ENCODE measurements at regions not wholly inside any gene's neighbourhood (a gene's known extent, or its start where the extent isn't known, plus 50 kb on each side); places are given as distances from the start of the nearest gene placed in this dataset.

- TF ChIP-seq, protein P1, sequence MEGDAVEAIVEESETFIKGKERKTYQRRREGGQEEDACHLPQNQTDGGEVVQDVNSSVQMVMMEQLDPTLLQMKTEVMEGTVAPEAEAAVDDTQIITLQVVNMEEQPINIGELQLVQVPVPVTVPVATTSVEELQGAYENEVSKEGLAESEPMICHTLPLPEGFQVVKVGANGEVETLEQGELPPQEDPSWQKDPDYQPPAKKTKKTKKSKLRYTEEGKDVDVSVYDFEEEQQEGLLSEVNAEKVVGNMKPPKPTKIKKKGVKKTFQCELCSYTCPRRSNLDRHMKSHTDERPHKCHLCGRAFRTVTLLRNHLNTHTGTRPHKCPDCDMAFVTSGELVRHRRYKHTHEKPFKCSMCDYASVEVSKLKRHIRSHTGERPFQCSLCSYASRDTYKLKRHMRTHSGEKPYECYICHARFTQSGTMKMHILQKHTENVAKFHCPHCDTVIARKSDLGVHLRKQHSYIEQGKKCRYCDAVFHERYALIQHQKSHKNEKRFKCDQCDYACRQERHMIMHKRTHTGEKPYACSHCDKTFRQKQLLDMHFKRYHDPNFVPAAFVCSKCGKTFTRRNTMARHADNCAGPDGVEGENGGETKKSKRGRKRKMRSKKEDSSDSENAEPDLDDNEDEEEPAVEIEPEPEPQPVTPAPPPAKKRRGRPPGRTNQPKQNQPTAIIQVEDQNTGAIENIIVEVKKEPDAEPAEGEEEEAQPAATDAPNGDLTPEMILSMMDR (IDR thresholded peaks at IDR 0.05), result no peak
- TF ChIP-seq POLR2A (IDR thresholded peaks at IDR 0.05), result no peak
- Histone ChIP-seq H3K9me3 (peaks cover 0 to 9% (median 0%) of the 10 kb centered on the region in 12 donors), H3K4me1 (no peaks in the 10 kb centered on the region), H3K4me3 (no peak overlapping the region), H3K27me3 (peaks cover 0 to 11% (median 0%) of the 10 kb centered on the region in 9 donors), H3K27ac (no peak overlapping the region), H3K36me3 (no peaks in the 10 kb centered on the region)
- intact Hi-C loops (cut with DNase I), result no loop called here
- no peak for ATAC-seq
- DNase-seq, result no peak
- 65 to 75% (median 69%) methylated on average over 1 of the region's 1 CpG for WGBS, 4 donors
Measured at GRCh38 chr2:173467751-173468150, 113.1 kb downstream of the CDCA7 start.

DNA sequence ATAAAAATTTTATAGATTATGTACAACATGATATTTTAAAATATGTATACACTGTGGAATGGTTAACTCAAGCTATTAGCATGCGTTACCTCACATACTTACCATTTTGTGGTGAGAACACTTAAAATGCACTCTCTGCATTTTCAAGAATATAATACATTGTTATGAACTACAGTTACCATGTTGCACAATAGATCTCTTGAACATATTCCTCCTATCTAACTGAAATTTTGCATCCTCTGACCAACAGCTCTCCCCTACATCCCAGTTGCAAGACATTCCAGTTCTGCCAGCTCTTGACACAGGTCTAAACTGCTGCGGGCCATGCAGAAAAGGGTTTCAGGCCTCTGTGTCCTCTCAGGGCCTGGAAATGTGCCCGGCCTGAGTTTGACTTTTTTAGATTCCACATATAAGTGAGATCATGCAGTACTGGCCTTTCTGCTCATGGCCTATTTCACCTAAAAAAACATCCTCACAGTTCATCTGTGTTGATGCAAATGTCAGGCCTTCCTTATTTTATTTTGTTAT is 113.7 kb downstream of the CDCA7 start:
- no peaks in the 10 kb centered on the region for H3K4me1 ChIP-seq
- H3K27me3 ChIP-seq, result peaks cover 0 to 7% (median 0%) of the 10 kb centered on the region in 9 donors
- H3K4me3 ChIP-seq, result no peak overlapping the region
- H3K36me3 ChIP-seq, result no peaks in the 10 kb centered on the region
- H3K9me3 ChIP-seq, result peaks cover 0 to 9% (median 0%) of the 10 kb centered on the region in 12 donors
- no peak for TF ChIP-seq POLR2A (IDR thresholded peaks at IDR 0.05)
- TF ChIP-seq, protein P1 (IDR thresholded peaks at IDR 0.05), result no peak
- no peak overlapping the region for H3K27ac ChIP-seq
- 84 to 92% (median 88%) methylated on average over 3 of the region's 3 CpGs for WGBS, 4 donors
- no peak for ATAC-seq
- intact Hi-C loops (cut with DNase I), result no loop called here
- DNase-seq, result no peak

DNA sequence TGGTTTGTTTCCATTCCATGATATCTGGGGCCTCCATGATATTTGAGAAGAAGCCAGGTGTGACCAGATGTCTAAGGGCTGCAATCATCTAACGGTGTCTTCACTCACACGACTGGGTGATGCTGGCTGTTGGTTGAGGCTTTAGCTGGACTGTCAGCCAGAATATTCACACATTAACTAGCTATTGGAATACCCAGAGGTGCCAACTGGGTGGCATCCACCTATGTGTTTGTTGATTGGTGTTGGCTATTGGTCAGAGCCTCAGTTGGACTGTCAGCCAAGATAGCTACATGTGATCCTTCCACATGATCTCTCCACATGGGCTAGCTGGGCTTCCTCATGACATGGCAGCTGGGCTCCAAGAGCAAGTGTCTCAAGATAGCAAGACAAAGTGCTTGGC is 117.4 kb downstream of the CDCA7 start:
- Histone ChIP-seq H3K36me3 (no peaks in the 10 kb centered on the region), H3K27me3 (no peaks in the 10 kb centered on the region), H3K4me1 (no peaks in the 10 kb centered on the region), H3K9me3 (peaks cover 0 to 9% (median 0%) of the 10 kb centered on the region in 12 donors), H3K4me3 (no peak overlapping the region), H3K27ac (no peak overlapping the region)
- intact Hi-C loops (cut with DNase I), result no loop called here
- 59 to 71% (median 66%) methylated on average over 2 of the region's 2 CpGs for WGBS, 4 donors
- TF ChIP-seq POLR2A (IDR thresholded peaks at IDR 0.05), result no peak
- TF ChIP-seq, protein P1 (IDR thresholded peaks at IDR 0.05), result no peak
- ATAC-seq (no peak), DNase-seq (no peak)

DNA sequence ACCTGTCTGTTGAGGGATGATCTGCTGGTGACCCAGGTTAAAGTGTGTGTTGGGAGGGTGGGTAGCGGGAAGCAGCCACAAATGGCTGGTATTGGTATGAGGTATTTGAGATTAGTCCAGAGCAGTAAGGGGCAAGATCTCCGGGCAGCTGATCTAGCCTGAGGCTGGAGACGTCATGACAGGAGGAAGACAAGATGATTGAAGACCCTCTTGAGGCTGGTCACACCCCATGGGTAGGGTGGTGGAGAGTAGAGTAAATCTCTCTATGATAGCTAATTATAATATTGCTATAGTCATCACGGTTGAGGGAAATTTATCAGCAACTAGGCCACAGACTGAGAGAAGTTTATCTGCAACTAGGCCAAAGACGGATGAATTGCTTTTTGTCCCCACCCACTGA is 128.5 kb downstream of the CDCA7 start:
- 58 to 82% (median 73%) methylated on average over 5 of the region's 5 CpGs for WGBS, 4 donors
- no peaks in the 10 kb centered on the region for H3K36me3 ChIP-seq
- intact Hi-C loops (cut with DNase I), result no loop called here
- ATAC-seq (no peak), DNase-seq (no peak)
- no peak overlapping the region for H3K4me3 ChIP-seq
- no peak overlapping the region for H3K27ac ChIP-seq
- no peaks in the 10 kb centered on the region for H3K4me1 ChIP-seq
- no peaks in the 10 kb centered on the region for H3K9me3 ChIP-seq
- H3K27me3 ChIP-seq, result no peaks in the 10 kb centered on the region
- no peak for TF ChIP-seq POLR2A (IDR thresholded peaks at IDR 0.05)
- TF ChIP-seq, protein P1 (IDR thresholded peaks at IDR 0.05), result no peak
